Uterus (tissue), 2 donors: ENCODE measurements at regions not wholly inside any gene's neighbourhood (a gene's known extent, or its start where the extent isn't known, plus 50 kb on each side); places are given as distances from the start of the nearest gene placed in this dataset.

Source experiments
- CTCF ChIP-seq, 4 experiments: fragments of 200-600 bp in 2 of 4; fragments of 450-650 bp in 2 of 4; sonication (generic) in 2 of 4; IDR thresholded peaks; one replicate each; pipeline ENCODE4 v1.5.1; 2016 to 2019; ENCODE audit warnings: antibody characterized with exemption in 4 of 4, mild to moderate bottlenecking in 2 of 4, moderate library complexity in 1 of 4
- POLR2A ChIP-seq, 2 donors: fragments of 450-650 bp; IDR thresholded peaks; one replicate each; pipeline ENCODE4 v1.6.1; 2016; ENCODE audit warnings: antibody characterized with exemption in 2 of 2, mild to moderate bottlenecking in 1 of 2, moderate library complexity in 1 of 2

DNA sequence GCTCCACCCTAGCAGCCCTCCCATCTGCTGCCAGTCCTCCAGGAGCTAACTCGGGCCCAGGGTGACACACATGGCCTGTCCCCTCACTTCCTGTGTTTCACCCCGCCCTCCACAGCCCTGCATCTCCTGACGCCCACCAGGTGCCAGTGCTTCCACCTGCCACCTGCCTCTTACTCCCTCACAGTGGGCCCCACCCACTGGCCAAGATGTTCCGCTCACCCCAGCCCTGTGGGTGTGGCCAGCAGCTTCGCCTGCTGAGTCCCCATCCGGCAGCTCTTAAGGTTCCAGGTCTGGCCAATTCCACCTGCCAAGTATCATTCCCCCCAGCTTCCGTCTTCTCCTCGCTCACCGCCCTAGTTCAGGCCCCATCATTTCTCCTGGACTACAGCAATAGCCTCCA lies 184.1 kb downstream of the MBOAT1 start:
- TF ChIP-seq POLR2A (IDR thresholded peaks at IDR 0.05) (no peak), CTCF (IDR thresholded peaks at IDR 0.05) (no peak)
